Transverse colon (tissue), 4 donors: ENCODE measurements at regions not wholly inside any gene's neighbourhood (a gene's known extent, or its start where the extent isn't known, plus 50 kb on each side); places are given as distances from the start of the nearest gene placed in this dataset.
A peak's percentile ranks its signal among the peaks of the same experiment; 100 is the strongest.

ENCODE experiments used
- DNase-seq: peaks from one replicate; pipeline ENCODE4 v3.0.0-alpha.2; 2019
- H3K27ac ChIP-seq, 4 donors: fragments of 200-600 bp; sonication (generic); 2 replicates each; pipeline ENCODE4 v1.5.1; 2016 to 2018; ENCODE audit warnings: inconsistent platforms in 4 of 4
- H3K27me3 ChIP-seq: fragments of 200-600 bp; sonication (generic); 2 replicates; pipeline ENCODE4 v1.5.1; 2017; ENCODE audit warnings: inconsistent platforms
- H3K36me3 ChIP-seq, 4 donors: fragments of 200-600 bp; sonication (generic); 2 replicates each; pipeline ENCODE4 v1.5.1; 2017 to 2019; ENCODE audit warnings: inconsistent platforms in 4 of 4
- H3K4me1 ChIP-seq, 4 donors: fragments of 200-600 bp; sonication (generic); 2 replicates each; pipeline ENCODE4 v1.5.1; 2017 to 2020; ENCODE audit warnings: inconsistent platforms in 4 of 4
- H3K4me3 ChIP-seq, 4 donors: fragments of 200-600 bp; sonication (generic); 1 replicate in 1 of 4; 2 replicates in 3 of 4; pipeline versions ENCODE4 v1.5.1 to v1.6.1; 2017 to 2019; ENCODE audit warnings: inconsistent platforms in 4 of 4
- H3K9me3 ChIP-seq, 2 donors: fragments of 200-600 bp; sonication (generic); 2 replicates each; pipeline ENCODE4 v1.5.1; 2017 to 2019; ENCODE audit warnings: inconsistent platforms in 2 of 2
- CTCF ChIP-seq, 5 experiments: fragments of 200-600 bp in 3 of 5; fragments of 450-650 bp in 2 of 5; sonication (generic) in 3 of 5; IDR thresholded peaks; 1 replicate in 2 of 5; 2 replicates in 3 of 5; pipeline ENCODE4 v1.5.1; 2016 to 2017; ENCODE audit warnings: antibody characterized with exemption in 5 of 5, inconsistent platforms in 3 of 5, mild to moderate bottlenecking in 2 of 5, moderate library complexity in 1 of 5
- EP300 ChIP-seq: sonication (generic); formaldehyde crosslinking; IDR thresholded peaks from one replicate; pipeline ENCODE4 v1.6.1; 2017; ENCODE audit warnings: antibody characterized with exemption, low read depth
- POLR2A ChIP-seq: fragments of 450-650 bp; IDR thresholded peaks from one replicate; pipeline ENCODE4 v1.6.1; 2016; ENCODE audit warnings: antibody characterized with exemption, mild to moderate bottlenecking, moderate library complexity
- POLR2AphosphoS5 ChIP-seq, 3 donors: sonication (generic); formaldehyde crosslinking; IDR thresholded peaks; one replicate each; pipeline ENCODE4 v1.6.1; 2016; ENCODE audit warnings: antibody characterized with exemption in 3 of 3
- WGBS, 2 donors: methylation state at CpG; one replicate each; pipeline ENCODE4 v1.1.5; 2018; ENCODE audit warnings: low coverage in 1 of 2; 5-methylcytosine and 5-hydroxymethylcytosine counted together
- in situ Hi-C, 4 donors: fragments of 200-750 bp; cut with MboI; loops; one replicate each; pipeline versions ENCODE4 v1.15.0 to v1.15.1; 2017; ENCODE audit warnings: low sequenced_read_pairs in 3 of 4, low pct_ligation_motif_present in 1 of 4, low pct_unique_long_range_greater_than_20kb in 1 of 4
- intact Hi-C: fragments of 100-400 bp; cut with DNase I; formaldehyde crosslinking; loops from one replicate; pipeline ENCODE4 v1.15.1; 2023; ENCODE audit warnings: low total_unique reads

DNA sequence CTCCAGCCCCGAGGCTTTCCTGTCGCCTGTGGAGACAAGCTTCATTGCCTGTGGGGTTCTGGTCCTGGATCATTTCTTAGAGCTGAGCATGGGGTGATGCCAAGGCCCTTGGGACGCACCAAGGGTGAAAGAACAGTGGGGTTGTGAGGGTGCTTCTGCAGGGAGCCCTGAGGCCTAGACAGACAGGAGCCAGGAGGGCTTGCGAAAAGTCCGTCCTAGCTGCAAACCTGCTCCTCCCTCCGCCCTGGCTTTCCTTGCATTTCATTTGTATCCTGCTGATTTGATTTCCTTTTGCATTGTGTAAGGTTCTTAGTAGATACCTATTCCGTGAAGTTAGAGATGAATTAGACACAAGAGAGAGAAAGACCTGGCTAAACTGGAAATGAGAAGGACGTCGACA is 286.9 kb upstream of the C2CD4B start:
- in situ Hi-C loops: no loop called here
- DNase-seq: no peak
- Histone ChIP-seq H3K27me3 (no peaks in the 10 kb centered on the region), H3K4me3 (no peak overlapping the region), H3K9me3 (no peaks in the 10 kb centered on the region), H3K36me3 (no peaks in the 10 kb centered on the region), H3K27ac (no peak overlapping the region), H3K4me1 (peaks cover 0 to 24% (median 10%) of the 10 kb centered on the region in 4 donors)
- no peak for TF ChIP-seq EP300
- no peak for TF ChIP-seq POLR2AphosphoS5 (IDR thresholded peaks at IDR 0.05)
- WGBS, 2 donors: 85 to 89% methylated on average over 5 to 9 of the region's 9 CpGs
- intact Hi-C loops: no loop called here

- no peak for DNase-seq
- peaks cover 0 to 25% (median 10%) of the 10 kb centered on the region in 4 donors for H3K4me1 ChIP-seq
- H3K9me3 ChIP-seq: no peaks in the 10 kb centered on the region
- no peak overlapping the region for H3K4me3 ChIP-seq
- in situ Hi-C loops: no loop called here
- intact Hi-C loops: no loop called here
- H3K27me3 ChIP-seq: no peaks in the 10 kb centered on the region
- H3K36me3 ChIP-seq: no peaks in the 10 kb centered on the region
- no peak overlapping the region for H3K27ac ChIP-seq
- no peak for TF ChIP-seq POLR2A
- no peak for TF ChIP-seq CTCF (IDR thresholded peaks at IDR 0.05)
- no peak for TF ChIP-seq POLR2AphosphoS5 (IDR thresholded peaks at IDR 0.05)
- no peak for TF ChIP-seq EP300
- 84 to 96% methylated on average over 3 to 4 of the region's 4 CpGs for WGBS, 2 donors
These were observed 287.6 kb upstream of the C2CD4B start for GRCh38 chr15:62452667-62453066.

DNA sequence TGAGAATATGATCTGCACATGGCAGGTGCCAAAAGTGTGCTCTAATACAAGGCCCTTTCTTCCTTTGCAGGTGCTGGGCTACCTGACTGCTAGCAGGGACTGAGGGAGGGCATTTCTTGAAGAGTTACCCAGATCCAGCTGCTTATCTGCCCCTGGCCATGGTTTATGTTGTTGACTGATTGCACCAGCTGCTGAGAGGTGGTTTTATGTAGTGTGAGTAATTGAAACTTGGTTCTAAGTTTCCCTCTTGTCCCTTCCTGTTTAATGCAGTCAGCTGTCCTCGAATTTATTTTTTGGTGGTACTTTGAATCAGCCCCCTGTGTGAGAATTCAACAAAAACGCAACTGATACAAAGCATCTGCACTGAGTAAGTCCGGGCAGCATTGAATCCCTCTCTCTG is 288.3 kb upstream of the C2CD4B start:
- no peak for TF ChIP-seq POLR2A
- TF ChIP-seq CTCF (IDR thresholded peaks at IDR 0.05): no peak
- TF ChIP-seq POLR2AphosphoS5 (IDR thresholded peaks at IDR 0.05): no peak
- no peak for TF ChIP-seq EP300
- WGBS, 2 donors: 26 to 36% methylated on average over 3 of the region's 3 CpGs
- peak overlapping the region in 3 of 4 donors; percentile 9 to 58 (median 52) for H3K27ac ChIP-seq
- H3K27me3 ChIP-seq: no peaks in the 10 kb centered on the region
- in situ Hi-C loops (no loop called here), intact Hi-C loops (no loop called here)
- no peak overlapping the region for H3K4me3 ChIP-seq
- H3K9me3 ChIP-seq: no peaks in the 10 kb centered on the region
- peaks cover 0 to 25% (median 10%) of the 10 kb centered on the region in 4 donors for H3K4me1 ChIP-seq
- no peak for DNase-seq
- no peaks in the 10 kb centered on the region for H3K36me3 ChIP-seq

GRCh38 chr15:62453981-62454380 is 288.9 kb upstream of the C2CD4B start:
- WGBS, 2 donors: 65% methylated on average over 5 of the region's 5 CpGs; no CpG with 5 or more reads in 1 of the 2 donors
- no peaks in the 10 kb centered on the region for H3K9me3 ChIP-seq
- DNase-seq: no peak

More at GRCh38 chr15:62453981-62454380, 288.9 kb upstream of the C2CD4B start:
- in situ Hi-C loops (no loop called here), intact Hi-C loops (no loop called here)
- H3K27me3 ChIP-seq: no peaks in the 10 kb centered on the region
- no peak overlapping the region for H3K4me3 ChIP-seq
- no peaks in the 10 kb centered on the region for H3K36me3 ChIP-seq
- peak overlapping the region in 3 of 4 donors; percentile 9 to 58 (median 52) for H3K27ac ChIP-seq
- peaks cover 0 to 25% (median 10%) of the 10 kb centered on the region in 4 donors for H3K4me1 ChIP-seq
- TF ChIP-seq POLR2AphosphoS5 (IDR thresholded peaks at IDR 0.05): no peak
- no peak for TF ChIP-seq POLR2A
- no peak for TF ChIP-seq EP300
- no peak for TF ChIP-seq CTCF (IDR thresholded peaks at IDR 0.05)
